H1 (cell line): ENCODE measurements at regions not wholly inside any gene's neighbourhood (a gene's known extent, or its start where the extent isn't known, plus 50 kb on each side); places are given as distances from the start of the nearest gene placed in this dataset.

ENCODE experiments used
- BCL11A ChIP-seq, 2 experiments: IDR thresholded peaks; one replicate each; pipeline ENCODE4 v1.6.1; 2011; ENCODE audit warnings: low read depth in 2 of 2, low read length in 2 of 2, mild to moderate bottlenecking in 2 of 2
- RBBP5 ChIP-seq: IDR thresholded peaks from 2 replicates; pipeline ENCODE4 v1.7.1; 2012; ENCODE audit warnings: low read depth, mild to moderate bottlenecking, inconsistent platforms, low read length, moderate library complexity, borderline replicate concordance
- RXRA ChIP-seq: IDR thresholded peaks from 2 replicates; pipeline ENCODE4 v1.6.1; 2011; ENCODE audit warnings: low read depth, mild to moderate bottlenecking, low read length, moderate library complexity; ENCODE audit not compliant: insufficient read depth
- SIN3A ChIP-seq, 2 experiments: IDR thresholded peaks in 1 of 2; conservative IDR thresholded peaks in 1 of 2; 2 replicates each; pipeline ENCODE4 v1.6.1; 2011 to 2012; ENCODE audit warnings: low read length in 2 of 2, improper control_type of control experiment in 1 of 2, low read depth in 1 of 2, mild to moderate bottlenecking in 1 of 2
- SP1 ChIP-seq: IDR thresholded peaks from 2 replicates; pipeline ENCODE4 v1.6.1; 2011; ENCODE audit warnings: low read depth, low read length
- SUZ12 ChIP-seq: fragments of 200-600 bp; sonication (generic); IDR thresholded peaks from 2 replicates; pipeline ENCODE4 v1.6.1; 2012; ENCODE audit warnings: mild to moderate bottlenecking, inconsistent platforms, low read length, moderate library complexity, mixed read lengths
- TF ChIP-seq, protein P1 (sequence below): IDR thresholded peaks from 2 replicates; pipeline ENCODE4 v1.6.1; 2012; ENCODE audit warnings: inconsistent platforms

DNA sequence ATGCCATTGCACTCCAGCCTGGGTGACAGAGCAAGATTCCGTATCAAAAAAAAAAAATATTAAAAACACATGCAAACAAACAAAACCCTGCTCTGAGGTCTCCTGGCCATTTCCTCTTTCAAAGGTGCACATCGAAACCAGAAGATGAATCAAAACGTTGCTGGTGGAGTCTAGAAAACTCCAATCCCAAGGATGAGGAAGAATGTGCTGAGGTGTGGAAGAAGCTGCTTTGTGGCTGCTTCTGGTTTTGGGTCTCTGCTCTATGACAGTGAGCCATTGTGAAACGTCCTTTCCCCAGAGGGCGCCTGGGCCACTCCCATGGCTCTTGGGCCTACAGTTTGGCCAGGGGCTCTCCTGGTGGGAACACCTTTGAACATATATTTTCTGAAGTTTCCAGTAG, 112.6 kb downstream of the IRF8 start (continued):
- TF ChIP-seq SIN3A (conservative IDR thresholded peaks at IDR 0.05 in 1 of 2, IDR thresholded peaks at IDR 0.05 in 1 of 2; ENCODE audit: low read depth in 1 of 2, low read length in 2 of 2) = no peak
- TF ChIP-seq, protein P1, sequence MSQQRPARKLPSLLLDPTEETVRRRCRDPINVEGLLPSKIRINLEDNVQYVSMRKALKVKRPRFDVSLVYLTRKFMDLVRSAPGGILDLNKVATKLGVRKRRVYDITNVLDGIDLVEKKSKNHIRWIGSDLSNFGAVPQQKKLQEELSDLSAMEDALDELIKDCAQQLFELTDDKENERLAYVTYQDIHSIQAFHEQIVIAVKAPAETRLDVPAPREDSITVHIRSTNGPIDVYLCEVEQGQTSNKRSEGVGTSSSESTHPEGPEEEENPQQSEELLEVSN = no peak
- TF ChIP-seq RBBP5 = no peak
- no peak for TF ChIP-seq SUZ12
- no peak for TF ChIP-seq RXRA
- no peak for TF ChIP-seq BCL11A (IDR thresholded peaks at IDR 0.05; ENCODE audit: low read depth in 2 of 2, low read length in 2 of 2)
- no peak for TF ChIP-seq SP1
- TF ChIP-seq, all 59 proteins: peak for 0
